H1 (cell line): ENCODE measurements at regions not wholly inside any gene's neighbourhood (a gene's known extent, or its start where the extent isn't known, plus 50 kb on each side); places are given as distances from the start of the nearest gene placed in this dataset.

Source experiments
- BCL11A ChIP-seq, 2 experiments: IDR thresholded peaks; one replicate each; pipeline ENCODE4 v1.6.1; 2011; ENCODE audit warnings: low read depth in 2 of 2, low read length in 2 of 2, mild to moderate bottlenecking in 2 of 2
- CHD7 ChIP-seq: fragments of 300-600 bp; sonication (generic); IDR thresholded peaks from 2 replicates; pipeline ENCODE4 v1.7.1; 2012; ENCODE audit warnings: low read length, moderate library complexity, mild to moderate bottlenecking, inconsistent platforms; ENCODE audit not compliant: insufficient replicate concordance
- CTBP2 ChIP-seq: IDR thresholded peaks from 2 replicates; pipeline ENCODE4 v1.7.0; 2011; ENCODE audit warnings: borderline replicate concordance, mild to moderate bottlenecking, moderate library complexity, mixed read lengths, low read length; ENCODE audit not compliant: insufficient read depth, insufficient read length
- HDAC2 ChIP-seq, 2 experiments: fragments of 300-600 bp in 1 of 2; sonication (generic) in 1 of 2; IDR thresholded peaks; 2 replicates each; pipeline ENCODE4 v1.6.1; 2011 to 2012; ENCODE audit warnings: low read depth in 2 of 2, low read length in 2 of 2, mild to moderate bottlenecking in 2 of 2, moderate library complexity in 2 of 2, borderline replicate concordance in 1 of 2, inconsistent platforms in 1 of 2
- JUN ChIP-seq: IDR thresholded peaks from 2 replicates; pipeline ENCODE4 v1.6.1; 2011; ENCODE audit warnings: low read depth, mild to moderate bottlenecking, improper control_type of control experiment, low read length
- RAD21 ChIP-seq, 2 experiments: IDR thresholded peaks in 1 of 2; conservative IDR thresholded peaks in 1 of 2; 2 replicates each; pipeline ENCODE4 v1.6.1; 2011; ENCODE audit warnings: low read depth in 2 of 2, low read length in 2 of 2, improper control_type of control experiment in 1 of 2, inconsistent platforms in 1 of 2, mild to moderate bottlenecking in 1 of 2, moderate library complexity in 1 of 2

GRCh38 chr2:19299032-19299431, 59.4 kb downstream of the OSR1 start (continued):
- TF ChIP-seq CHD7 (no peak), CTBP2 (no peak), RAD21 (IDR thresholded peaks at IDR 0.05 in 1 of 2, conservative IDR thresholded peaks at IDR 0.05 in 1 of 2; ENCODE audit: low read depth in 2 of 2, low read length in 2 of 2) (no peak), BCL11A (IDR thresholded peaks at IDR 0.05; ENCODE audit: low read depth in 2 of 2, low read length in 2 of 2) (no peak), JUN (no peak), HDAC2 (IDR thresholded peaks at IDR 0.05; ENCODE audit: borderline replicate concordance in 1 of 2, low read depth in 2 of 2, low read length in 2 of 2) (no peak)
